ENCODE measurements at regions not wholly inside any gene's neighbourhood (a gene's known extent, or its start where the extent isn't known, plus 50 kb on each side); places are given as distances from the start of the nearest gene placed in this dataset.

GRCh38 chr2:57576983-57577382 is 469.6 kb upstream of the VRK2 start:
- no peaks in the 10 kb centered on the region for H3K27me3 ChIP-seq
- H3K4me3 ChIP-seq: no peak overlapping the region
- H3K36me3 ChIP-seq: no peaks in the 10 kb centered on the region
- H3K27ac ChIP-seq: no peak overlapping the region
- DNase-seq (ENCODE audit: low read depth in 1 of 2, low spot score in 1 of 2): no peak
- H3K4me1 ChIP-seq (ENCODE audit: low read depth): no peaks in the 10 kb centered on the region
- no peak for TF ChIP-seq CTCF (IDR thresholded peaks at IDR 0.05; ENCODE audit: low read depth, low read length)
- H3K9me3 ChIP-seq (ENCODE audit: low read depth): no peaks in the 10 kb centered on the region

GRCh38 chr2:57597940-57598339 is 448.7 kb upstream of the VRK2 start:
- Histone ChIP-seq H3K27ac (no peak overlapping the region), H3K36me3 (no peaks in the 10 kb centered on the region), H3K27me3 (no peaks in the 10 kb centered on the region), H3K9me3 (ENCODE audit: low read depth) (no peaks in the 10 kb centered on the region), H3K4me1 (ENCODE audit: low read depth) (no peaks in the 10 kb centered on the region), H3K4me3 (no peak overlapping the region)
- TF ChIP-seq CTCF (IDR thresholded peaks at IDR 0.05; ENCODE audit: low read depth, low read length): no peak
- no peak for DNase-seq (ENCODE audit: low read depth in 1 of 2, low spot score in 1 of 2)

GRCh38 chr2:57598551-57598950 is 448.1 kb upstream of the VRK2 start:
- H3K4me1 ChIP-seq (ENCODE audit: low read depth): no peaks in the 10 kb centered on the region
- no peak for DNase-seq (ENCODE audit: low read depth in 1 of 2, low spot score in 1 of 2)

GRCh38 chr2:57602733-57603132 is 443.9 kb upstream of the VRK2 start:
- H3K4me3 ChIP-seq: no peak overlapping the region
- no peak overlapping the region for H3K27ac ChIP-seq
- H3K9me3 ChIP-seq (ENCODE audit: low read depth): no peaks in the 10 kb centered on the region
- H3K36me3 ChIP-seq: no peaks in the 10 kb centered on the region
- no peaks in the 10 kb centered on the region for H3K4me1 ChIP-seq (ENCODE audit: low read depth)
- no peak for TF ChIP-seq CTCF (IDR thresholded peaks at IDR 0.05; ENCODE audit: low read depth, low read length)
- H3K27me3 ChIP-seq: no peaks in the 10 kb centered on the region
- no peak for DNase-seq (ENCODE audit: low read depth in 1 of 2, low spot score in 1 of 2)

More at GRCh38 chr2:57598551-57598950, 448.1 kb upstream of the VRK2 start:
- Histone ChIP-seq H3K4me3 (no peak overlapping the region), H3K9me3 (ENCODE audit: low read depth) (no peaks in the 10 kb centered on the region), H3K27me3 (no peaks in the 10 kb centered on the region), H3K36me3 (no peaks in the 10 kb centered on the region), H3K27ac (no peak overlapping the region)
- TF ChIP-seq CTCF (IDR thresholded peaks at IDR 0.05; ENCODE audit: low read depth, low read length): no peak

GRCh38 chr2:57614988-57615387 is 431.6 kb upstream of the VRK2 start:
- H3K27me3 ChIP-seq: no peaks in the 10 kb centered on the region
- no peak for TF ChIP-seq CTCF (IDR thresholded peaks at IDR 0.05; ENCODE audit: low read depth, low read length)
- H3K27ac ChIP-seq: no peak overlapping the region
- H3K9me3 ChIP-seq (ENCODE audit: low read depth): no peaks in the 10 kb centered on the region
- no peaks in the 10 kb centered on the region for H3K4me1 ChIP-seq (ENCODE audit: low read depth)
- DNase-seq (ENCODE audit: low read depth in 1 of 2, low spot score in 1 of 2): no peak
- no peak overlapping the region for H3K4me3 ChIP-seq
- H3K36me3 ChIP-seq: no peaks in the 10 kb centered on the region

All from cardiac muscle cell (in vitro differentiated cells and primary cell).